ENCODE measurements at regions not wholly inside any gene's neighbourhood (a gene's known extent, or its start where the extent isn't known, plus 50 kb on each side); places are given as distances from the start of the nearest gene placed in this dataset.

DNA sequence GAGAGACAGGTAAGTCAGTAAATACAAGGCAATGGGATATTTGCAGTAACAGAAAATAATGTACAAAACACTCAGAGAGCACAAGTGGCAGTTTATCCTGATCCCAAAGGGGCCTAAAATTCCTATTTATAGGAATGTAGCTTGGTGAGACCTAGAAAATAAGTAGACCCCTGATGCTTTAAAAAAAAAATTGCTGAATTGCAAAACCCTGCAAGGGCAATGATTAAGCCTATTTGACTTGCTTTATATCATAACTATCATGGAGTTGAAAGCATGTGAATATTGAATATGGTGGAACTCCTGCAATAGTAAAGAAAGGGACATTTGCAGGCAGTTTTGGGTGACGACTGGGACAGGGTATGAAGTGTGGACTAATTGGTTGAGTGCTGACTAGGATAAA lies 101.9 kb upstream of the C1orf21 start:
- no peak for DNase-seq

DNA sequence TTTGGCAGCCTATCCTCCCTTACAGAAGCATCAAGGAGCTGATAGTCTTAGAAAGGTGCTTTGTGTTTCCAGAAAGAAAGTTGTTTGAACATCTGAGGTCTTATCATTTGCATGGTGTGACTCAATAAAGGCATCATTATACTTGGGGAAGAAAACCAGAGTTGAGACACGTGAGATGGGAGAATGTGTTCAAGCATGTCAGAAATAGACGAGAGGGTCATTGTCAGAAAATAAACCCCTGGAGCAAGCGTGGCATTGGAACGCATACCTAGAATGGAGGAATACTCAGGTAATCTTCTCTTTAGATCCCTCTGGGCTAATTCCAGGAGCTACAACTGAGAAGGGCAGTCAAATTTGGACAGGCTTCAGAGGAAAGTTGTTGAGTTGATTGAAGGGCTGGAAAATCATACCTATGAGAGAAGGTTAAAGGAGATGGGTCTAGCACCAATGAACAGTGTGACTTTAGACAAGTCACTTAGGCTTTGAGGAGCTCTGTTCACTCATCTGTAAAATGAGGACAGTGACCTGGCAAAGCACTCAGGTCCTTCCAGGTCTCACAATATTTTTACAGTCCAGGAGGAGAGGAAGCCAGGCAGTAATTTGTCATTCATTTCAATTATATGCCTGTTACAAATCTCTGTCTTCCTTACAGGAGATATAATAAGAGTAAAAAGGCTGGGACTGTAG lies 101.3 kb upstream of the C1orf21 start:
- no peak for DNase-seq

DNA sequence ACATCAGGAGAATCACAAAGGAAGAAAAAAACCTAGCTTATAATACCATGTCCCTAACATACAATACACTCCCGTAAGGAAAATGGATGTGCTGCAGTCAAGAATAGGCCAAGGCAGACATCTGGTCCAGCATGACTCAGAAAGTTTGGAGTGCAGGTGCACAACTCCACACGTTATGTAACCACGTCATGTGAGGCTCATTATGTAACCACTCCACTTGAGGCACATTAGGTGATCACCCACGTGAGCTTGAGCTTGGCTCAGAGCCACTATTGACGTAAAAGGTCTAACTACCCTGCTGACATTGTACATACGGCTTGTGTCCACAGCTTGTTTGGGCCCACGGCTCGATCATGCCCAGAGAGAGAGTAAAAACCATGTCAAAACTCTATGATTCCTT lies 99.8 kb upstream of the C1orf21 start:
- DNase-seq: no peak

- DNase-seq: no peak
Observed at GRCh38 chr1:184289825-184290550, 96.8 kb upstream of the C1orf21 start.

- DNase-seq: no peak
Observed at GRCh38 chr1:184291701-184292100, 95.1 kb upstream of the C1orf21 start.

DNA sequence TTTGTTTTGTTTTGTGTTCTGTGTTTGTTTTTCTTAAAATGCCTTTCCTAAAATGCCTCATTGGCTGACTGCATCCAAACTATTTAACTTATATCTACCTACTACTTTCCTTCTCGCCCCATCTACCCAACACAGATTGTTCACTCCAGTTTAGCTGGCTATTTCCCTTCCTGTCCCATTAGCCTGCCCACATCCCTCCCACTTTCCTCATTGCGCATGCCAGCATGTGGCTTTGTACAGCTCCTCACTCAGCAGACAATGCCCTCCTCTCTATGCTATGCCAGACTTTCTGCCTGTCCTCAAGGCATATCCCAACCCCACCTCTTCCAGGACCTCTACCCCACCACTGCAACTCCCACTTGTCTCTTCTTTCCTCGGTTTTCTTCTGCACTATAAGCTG lies 94.7 kb upstream of the C1orf21 start:
- DNase-seq: no peak

GRCh38 chr1:184294101-184294500 lies 92.7 kb upstream of the C1orf21 start:
- no peak for DNase-seq

DNA sequence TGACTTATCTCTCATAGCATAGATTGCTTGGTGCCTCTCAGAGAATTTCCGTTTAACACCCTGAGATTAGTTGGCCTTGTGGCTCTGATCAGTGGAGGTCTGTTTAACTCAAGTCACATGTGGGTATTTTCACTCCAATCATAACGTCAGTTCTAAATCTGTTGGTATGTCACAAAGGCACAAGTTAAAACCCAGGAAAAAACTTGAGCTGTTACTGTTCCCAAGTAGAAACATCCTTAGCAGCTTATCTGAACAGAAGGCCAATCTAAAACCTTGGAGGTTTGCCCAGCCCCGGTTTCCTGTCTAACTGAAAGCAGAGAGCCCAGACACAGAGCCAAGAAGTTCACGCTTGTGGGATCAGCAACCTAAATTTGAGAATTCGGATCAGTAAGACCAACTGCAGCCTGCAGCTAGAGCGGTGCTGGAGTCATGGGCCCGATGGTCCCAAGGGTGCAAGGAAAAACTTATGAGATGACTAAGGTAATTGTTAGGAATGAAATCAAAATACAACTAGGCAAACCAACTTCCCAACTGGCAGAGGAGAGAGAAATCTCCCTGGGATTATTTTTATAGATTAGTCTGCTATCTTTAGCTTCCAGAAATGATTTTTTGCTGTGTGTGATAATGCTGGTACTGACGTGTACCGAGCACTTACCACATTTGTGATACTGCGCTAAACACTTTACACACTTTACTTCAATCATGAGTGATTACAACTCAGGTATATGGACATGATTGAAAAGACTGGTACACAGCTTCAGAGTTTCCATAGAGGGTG lies 90.2 kb upstream of the C1orf21 start:
- no peak for DNase-seq

GRCh38 chr1:184297244-184297750 lies 89.5 kb upstream of the C1orf21 start:
- DNase-seq: no peak

DNA sequence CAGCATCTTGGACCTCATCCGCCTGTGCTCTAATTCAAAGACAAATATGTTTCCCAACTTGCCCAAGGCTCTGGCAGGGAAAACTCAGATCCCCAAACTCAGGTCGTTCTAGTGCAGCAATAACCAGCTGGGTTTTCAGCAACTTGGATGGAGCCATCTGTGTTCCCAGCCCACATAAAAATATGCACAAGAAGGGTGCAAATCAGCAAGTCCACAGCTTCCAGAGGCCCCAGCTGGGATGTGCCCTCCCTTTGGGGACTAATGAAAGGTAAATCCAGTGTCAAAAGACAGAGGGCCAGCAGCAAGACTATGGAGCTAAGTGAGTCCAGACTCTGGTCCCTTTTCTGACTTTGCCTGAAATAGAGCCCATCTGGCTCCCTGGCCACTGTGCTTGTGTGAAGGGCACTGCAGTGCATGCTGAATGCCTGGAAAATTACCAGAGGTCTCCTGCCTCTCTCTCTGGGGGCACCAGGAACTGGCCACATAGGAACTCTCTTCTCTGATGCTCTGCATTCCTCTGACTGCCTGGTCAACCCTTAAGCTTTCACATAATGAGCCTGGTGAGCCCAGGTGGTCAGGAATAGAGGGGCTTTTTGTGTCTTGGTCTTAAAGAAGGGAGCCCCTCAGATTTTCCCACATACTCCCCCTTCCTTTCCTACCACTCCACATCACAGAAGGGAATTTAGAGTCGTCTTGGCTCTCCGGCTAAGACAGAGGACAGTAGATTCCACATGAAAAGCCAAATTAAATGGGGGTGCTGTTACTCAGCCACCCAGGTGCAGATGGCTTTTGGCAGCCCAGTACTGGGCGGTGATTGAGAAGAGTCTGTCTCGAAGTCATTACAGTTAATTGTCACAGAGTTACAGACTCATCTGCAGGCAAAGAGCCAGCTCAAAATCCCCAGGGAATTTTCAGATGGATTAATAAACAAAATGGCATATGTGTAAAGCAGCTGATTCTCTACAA lies 88.1 kb upstream of the C1orf21 start:
- no peak for DNase-seq

DNA sequence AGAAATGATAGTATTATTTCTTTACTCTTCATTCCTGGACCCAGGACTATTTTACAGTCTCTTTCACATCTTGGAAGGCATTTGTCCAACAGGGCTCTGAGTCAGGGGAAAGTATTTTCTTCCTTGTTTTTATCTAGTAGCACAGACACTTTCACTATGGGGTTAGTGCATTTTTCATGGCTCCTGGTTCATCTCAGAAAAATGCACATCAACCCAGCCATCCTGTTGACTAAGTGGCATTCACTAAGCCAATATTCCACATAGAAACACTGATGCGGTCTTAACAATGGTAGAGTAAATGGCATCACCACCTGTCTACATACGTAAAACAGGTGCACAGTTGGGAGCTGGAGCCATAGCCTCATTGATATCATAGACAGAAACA lies 87.4 kb upstream of the C1orf21 start:
- no peak for DNase-seq

GRCh38 chr1:184299796-184300195 lies 87.0 kb upstream of the C1orf21 start:
- DNase-seq: no peak

DNA sequence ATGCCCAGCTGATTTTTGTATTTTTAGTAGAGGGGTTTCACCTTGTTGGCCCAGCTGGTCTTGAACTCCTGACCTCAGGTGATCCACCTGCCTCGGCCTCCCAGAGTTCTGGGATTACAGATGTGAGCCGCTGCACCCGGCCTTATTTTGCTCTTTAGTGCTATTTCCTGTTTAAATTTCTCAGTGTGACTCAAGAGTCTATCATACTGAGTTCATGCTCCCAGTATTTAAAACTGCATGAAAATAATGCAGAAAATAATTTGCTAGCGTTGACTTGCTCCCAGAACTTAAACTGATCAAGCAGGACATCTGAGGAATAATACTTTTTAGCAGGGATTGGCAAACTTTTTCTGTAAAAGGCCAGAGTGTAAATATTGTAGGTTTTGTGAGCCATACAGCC lies 86.4 kb upstream of the C1orf21 start:
- no peak for DNase-seq

DNA sequence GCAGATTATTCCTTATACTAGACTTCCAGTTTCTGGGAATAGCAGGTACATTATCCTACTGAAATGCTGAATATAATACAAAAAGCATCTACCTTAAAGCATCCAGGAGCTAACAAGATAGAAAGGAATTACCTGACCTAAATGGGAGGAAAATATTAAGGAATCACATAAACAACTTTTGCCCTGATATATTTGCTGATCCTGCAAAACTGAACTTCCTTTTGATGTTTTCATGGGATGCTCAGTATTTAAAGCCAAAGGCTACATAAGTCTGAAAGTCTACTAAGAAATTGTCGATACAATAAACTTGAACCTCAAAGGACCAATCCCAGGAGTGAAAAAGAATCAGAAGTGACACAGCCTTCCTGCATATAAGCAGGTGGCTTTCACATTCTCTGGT lies 85.6 kb upstream of the C1orf21 start:
- DNase-seq: no peak

DNA sequence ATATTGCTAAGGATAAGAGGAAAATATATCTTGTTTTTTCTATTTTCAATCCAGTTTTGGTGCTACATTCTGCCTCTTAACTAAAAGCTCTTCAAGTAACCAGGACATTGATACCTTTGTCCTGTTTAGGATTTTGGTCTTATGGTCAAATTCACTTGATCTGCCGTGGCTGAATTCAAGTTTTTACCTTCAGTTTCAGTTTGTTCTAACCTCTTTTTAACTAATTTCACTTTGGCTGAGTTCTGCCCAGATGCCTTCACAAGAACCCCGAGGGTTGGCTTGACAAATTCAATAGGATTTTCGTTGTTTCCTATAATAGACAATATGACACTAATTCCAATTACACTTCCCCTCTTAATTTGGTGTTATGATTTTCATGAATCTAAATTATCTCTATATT lies 84.5 kb upstream of the C1orf21 start:
- DNase-seq: no peak

GRCh38 chr1:184310157-184310819 lies 76.5 kb upstream of the C1orf21 start:
- no peak for DNase-seq

GRCh38 chr1:184311580-184311979 lies 75.2 kb upstream of the C1orf21 start:
- DNase-seq: no peak

DNA sequence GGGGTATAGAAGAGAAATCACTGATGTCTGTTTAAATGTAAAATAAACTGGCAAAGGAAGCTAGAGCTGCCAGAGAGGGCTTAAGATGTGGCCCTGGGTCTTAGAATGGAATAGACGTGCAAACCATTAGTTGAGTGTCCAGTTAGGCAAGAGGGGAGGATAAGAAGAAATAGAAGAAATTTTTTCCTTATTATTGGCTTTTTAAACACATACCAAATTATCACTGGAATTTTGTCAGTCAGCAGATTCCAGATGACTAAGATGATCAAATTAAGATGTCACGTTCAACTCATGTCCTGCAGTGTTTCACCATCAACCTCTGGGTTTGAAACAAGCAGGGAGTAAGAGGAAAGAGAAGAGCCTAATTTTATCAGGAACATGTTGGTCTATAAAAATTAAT lies 71.6 kb upstream of the C1orf21 start:
- DNase-seq: no peak

GRCh38 chr1:184319879-184320278 lies 67.0 kb upstream of the C1orf21 start:
- no peak for DNase-seq

DNA sequence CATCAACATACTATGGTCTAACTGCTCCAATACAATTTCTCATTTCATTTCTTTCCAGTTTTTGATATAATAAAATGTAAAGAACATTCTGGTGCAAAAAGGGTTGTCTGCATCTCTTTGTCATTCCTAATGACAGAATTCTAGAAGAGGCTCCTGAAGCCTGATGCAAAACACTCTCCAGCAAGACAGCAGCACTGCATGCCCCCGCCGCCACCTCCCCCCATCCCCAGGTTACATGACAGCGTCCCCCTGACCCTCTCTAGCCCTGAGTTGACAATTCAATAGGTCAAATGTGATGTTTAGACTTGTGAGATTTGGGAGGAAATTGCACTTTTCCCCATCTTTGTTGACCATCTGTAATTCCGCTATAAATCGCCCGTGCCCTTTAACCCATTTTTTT lies 64.6 kb upstream of the C1orf21 start:
- DNase-seq: no peak

DNA sequence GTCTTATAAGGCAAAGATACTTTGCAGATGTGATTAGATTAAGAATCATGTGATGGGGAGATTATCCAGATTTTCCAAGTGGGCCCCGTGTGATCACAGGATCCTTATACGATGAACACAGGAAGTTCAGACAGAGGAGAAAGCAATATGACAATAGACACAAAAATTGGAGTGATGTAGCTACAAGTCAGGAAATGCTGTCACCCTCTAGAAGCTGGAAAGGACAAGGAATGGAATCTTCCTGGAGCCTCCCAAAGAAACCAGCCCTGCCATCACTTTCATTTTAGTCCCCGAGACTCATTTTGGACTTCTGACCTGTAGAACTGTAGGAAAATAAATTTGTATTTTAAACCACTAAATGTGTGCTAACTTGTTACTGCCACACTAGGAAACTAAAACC lies 61.9 kb upstream of the C1orf21 start:
- DNase-seq: no peak

DNA sequence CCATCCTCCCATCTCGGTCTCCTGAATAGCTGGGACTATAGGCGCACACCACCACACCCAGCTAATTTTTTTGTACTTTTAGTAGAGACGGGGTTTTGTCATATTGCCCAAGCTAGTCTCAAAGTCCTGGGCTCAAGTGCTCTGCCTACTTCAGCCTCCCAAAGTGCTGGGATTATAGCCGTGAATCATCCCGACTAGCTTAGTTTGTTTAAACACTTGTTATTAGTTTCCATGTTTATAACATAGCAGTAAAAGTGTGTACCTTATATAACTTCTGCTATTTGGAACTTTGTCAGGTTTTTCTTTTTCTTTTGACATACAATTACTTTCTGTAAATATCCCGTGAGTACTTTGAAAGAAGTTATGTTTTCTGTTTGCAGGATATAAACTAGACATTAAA lies 60.6 kb upstream of the C1orf21 start:
- no peak for DNase-seq
